Thyroid gland (tissue), 4 donors: ENCODE measurements at regions not wholly inside any gene's neighbourhood (a gene's known extent, or its start where the extent isn't known, plus 50 kb on each side); places are given as distances from the start of the nearest gene placed in this dataset.

ENCODE experiments used
- DNase-seq, 2 donors: peaks; one replicate each; pipeline ENCODE4 v3.0.0-alpha.2; 2019
- H3K27ac ChIP-seq, 3 donors: fragments of 200-600 bp; sonication (generic); 1 replicate in 2 of 3; 2 replicates in 1 of 3; pipeline ENCODE4 v1.5.1; 2016 to 2019; ENCODE audit warnings: mild to moderate bottlenecking in 1 of 3, moderate library complexity in 1 of 3
- H3K27me3 ChIP-seq: fragments of 200-600 bp; sonication (generic); one replicate; pipeline ENCODE4 v1.5.1; 2019
- H3K36me3 ChIP-seq, 2 donors: fragments of 200-600 bp; sonication (generic); one replicate each; pipeline ENCODE4 v1.5.1; 2016 to 2019
- H3K4me1 ChIP-seq, 2 donors: fragments of 200-600 bp; sonication (generic); one replicate each; pipeline ENCODE4 v1.5.1; 2017 to 2019
- H3K4me3 ChIP-seq, 3 donors: fragments of 200-600 bp; sonication (generic); replicated peaks in 1 of 3; 1 replicate in 2 of 3; 2 replicates in 1 of 3; pipeline ENCODE4 v1.5.1; 2016; ENCODE audit warnings: mild to moderate bottlenecking in 1 of 3
- H3K9me3 ChIP-seq: fragments of 200-600 bp; sonication (generic); one replicate; pipeline ENCODE4 v1.5.1; 2017
- CTCF ChIP-seq, 6 experiments: fragments of 200-600 bp in 3 of 6; fragments of 450-650 bp in 3 of 6; sonication (generic) in 3 of 6; IDR thresholded peaks; one replicate each; pipeline ENCODE4 v1.5.1; 2016 to 2019; ENCODE audit warnings: antibody characterized with exemption in 6 of 6, mild to moderate bottlenecking in 2 of 6, inconsistent platforms in 1 of 6, moderate library complexity in 1 of 6
- POLR2A ChIP-seq, 2 donors: fragments of 450-650 bp; IDR thresholded peaks; one replicate each; pipeline ENCODE4 v1.6.1; 2017; ENCODE audit warnings: antibody characterized with exemption in 2 of 2, mild to moderate bottlenecking in 2 of 2, moderate library complexity in 1 of 2
- WGBS, 2 donors: methylation state at CpG; one replicate each; pipeline ENCODE4 v1.1.5; 2017; 5-methylcytosine and 5-hydroxymethylcytosine counted together
- intact Hi-C: fragments of 100-400 bp; cut with DNase I; formaldehyde crosslinking; loops from one replicate; pipeline ENCODE4 v1.15.1; 2023

GRCh38 chr3:82217571-82217970 is 456.1 kb upstream of the GBE1 start:
- WGBS, 2 donors, result 81 to 85% methylated on average over 4 of the region's 4 CpGs
- H3K36me3 ChIP-seq, result no peaks in the 10 kb centered on the region
- DNase-seq, result no peak
- H3K27me3 ChIP-seq, result no peaks in the 10 kb centered on the region
- no peak overlapping the region for H3K27ac ChIP-seq
- no peak for TF ChIP-seq POLR2A (IDR thresholded peaks at IDR 0.05)
- no peak for TF ChIP-seq CTCF (IDR thresholded peaks at IDR 0.05)
- intact Hi-C loops, result no loop called here
- no peaks in the 10 kb centered on the region for H3K4me1 ChIP-seq
- H3K9me3 ChIP-seq, result no peaks in the 10 kb centered on the region
- H3K4me3 ChIP-seq, result no peak overlapping the region

GRCh38 chr3:82208002-82208710 is 446.7 kb upstream of the GBE1 start:
- Histone ChIP-seq H3K4me3 (no peak overlapping the region), H3K36me3 (no peaks in the 10 kb centered on the region), H3K27me3 (no peaks in the 10 kb centered on the region), H3K9me3 (no peaks in the 10 kb centered on the region), H3K27ac (no peak overlapping the region), H3K4me1 (no peaks in the 10 kb centered on the region)
- intact Hi-C loops, result no loop called here
- no peak for DNase-seq
- WGBS, 2 donors, result 62 to 66% methylated on average over 4 of the region's 4 CpGs
- no peak for TF ChIP-seq POLR2A (IDR thresholded peaks at IDR 0.05)

- H3K27ac ChIP-seq, result no peak overlapping the region
- no peak for DNase-seq
- no peak overlapping the region for H3K4me3 ChIP-seq
- WGBS, 2 donors, result 75 to 80% methylated on average over 5 of the region's 5 CpGs
- no peaks in the 10 kb centered on the region for H3K36me3 ChIP-seq
- no peaks in the 10 kb centered on the region for H3K4me1 ChIP-seq
- intact Hi-C loops, result no loop called here
- no peaks in the 10 kb centered on the region for H3K27me3 ChIP-seq
- no peak for TF ChIP-seq CTCF (IDR thresholded peaks at IDR 0.05)
- no peak for TF ChIP-seq POLR2A (IDR thresholded peaks at IDR 0.05)
- no peaks in the 10 kb centered on the region for H3K9me3 ChIP-seq
These were observed 440.8 kb upstream of the GBE1 start for GRCh38 chr3:82202269-82202668.

- Histone ChIP-seq H3K4me1 (no peaks in the 10 kb centered on the region), H3K4me3 (no peak overlapping the region), H3K27ac (no peak overlapping the region), H3K9me3 (no peaks in the 10 kb centered on the region), H3K36me3 (no peaks in the 10 kb centered on the region), H3K27me3 (no peaks in the 10 kb centered on the region)
- 81 to 89% methylated on average over 2 of the region's 2 CpGs for WGBS, 2 donors
- TF ChIP-seq POLR2A (IDR thresholded peaks at IDR 0.05) (no peak), CTCF (IDR thresholded peaks at IDR 0.05) (no peak)
- intact Hi-C loops, result no loop called here
- no peak for DNase-seq
These were observed 439.9 kb upstream of the GBE1 start for GRCh38 chr3:82201316-82201715.

GRCh38 chr3:82198009-82198408 is 436.6 kb upstream of the GBE1 start:
- 60 to 61% methylated on average over 3 of the region's 3 CpGs for whole genome bisulfite sequencing, 2 donors

GRCh38 chr3:82196645-82197044 is 435.2 kb upstream of the GBE1 start:
- H3K4me3 ChIP-seq, result no peak overlapping the region
- H3K4me1 ChIP-seq, result no peaks in the 10 kb centered on the region
- TF ChIP-seq CTCF (IDR thresholded peaks at IDR 0.05) (no peak), POLR2A (IDR thresholded peaks at IDR 0.05) (no peak)
- no peaks in the 10 kb centered on the region for H3K27me3 ChIP-seq
- no peak for DNase-seq
- H3K9me3 ChIP-seq, result no peaks in the 10 kb centered on the region
- intact Hi-C loops, result no loop called here
- no peak overlapping the region for H3K27ac ChIP-seq
- no peaks in the 10 kb centered on the region for H3K36me3 ChIP-seq

More at GRCh38 chr3:82198009-82198408, 436.6 kb upstream of the GBE1 start:
- H3K4me3 ChIP-seq, result no peak overlapping the region
- no peak for DNase-seq
- no peak for TF ChIP-seq POLR2A (IDR thresholded peaks at IDR 0.05)
- H3K36me3 ChIP-seq, result no peaks in the 10 kb centered on the region
- H3K27me3 ChIP-seq, result no peaks in the 10 kb centered on the region
- no peaks in the 10 kb centered on the region for H3K4me1 ChIP-seq
- no peaks in the 10 kb centered on the region for H3K9me3 ChIP-seq
- intact Hi-C loops, result no loop called here
- H3K27ac ChIP-seq, result no peak overlapping the region
